ENCODE measurements at regions not wholly inside any gene's neighbourhood (a gene's known extent, or its start where the extent isn't known, plus 50 kb on each side); places are given as distances from the start of the nearest gene placed in this dataset.
"Not testable (repeated sequence)": the region's sequence is repeated elsewhere in the genome, so short reads cannot be mapped to it uniquely, and the experiment has no call there.

DNA sequence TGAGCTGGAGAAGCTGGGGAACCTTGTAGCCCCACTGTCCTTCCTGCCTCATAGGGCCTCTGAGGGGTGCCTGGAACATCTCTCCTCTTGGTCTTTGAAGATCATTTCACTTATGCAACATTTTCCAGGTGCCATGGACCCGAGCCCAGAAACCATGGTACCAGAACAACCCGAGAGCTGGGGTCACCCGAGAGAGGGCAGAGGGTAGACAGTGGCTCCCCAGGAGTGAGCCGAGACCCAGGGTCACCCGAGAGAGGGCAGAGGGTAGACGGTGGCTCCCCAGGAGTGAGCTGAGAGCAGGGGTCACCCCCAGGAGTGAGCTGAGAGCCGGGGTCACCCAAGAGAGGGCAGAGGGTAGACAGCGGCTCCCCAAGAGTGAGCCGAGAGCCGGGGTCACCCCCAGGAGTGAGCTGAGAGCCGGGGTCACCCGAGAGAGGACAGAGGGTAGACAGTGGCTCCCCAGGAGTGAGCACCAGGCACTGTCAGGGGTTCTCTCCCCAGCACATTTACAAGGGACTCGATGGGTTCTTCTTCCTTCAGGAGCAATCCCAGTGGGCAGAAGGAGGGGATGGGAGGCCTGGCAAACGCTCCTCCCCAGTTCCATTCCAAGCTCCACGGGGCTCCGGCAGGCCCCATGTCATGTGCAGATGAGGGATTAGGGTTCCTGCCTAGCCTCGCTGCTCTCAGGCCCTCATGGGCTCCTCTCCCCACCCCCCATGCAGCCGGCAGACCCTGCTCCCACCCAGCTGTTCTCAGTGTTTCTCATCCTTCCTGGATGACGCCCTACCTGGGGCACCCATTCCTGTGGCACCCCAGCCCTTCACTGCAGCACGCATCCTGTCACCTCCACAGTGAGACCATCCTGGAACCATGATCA lies 163.5 kb downstream of the RTP5 start:
- no peak for DNase-seq

DNA sequence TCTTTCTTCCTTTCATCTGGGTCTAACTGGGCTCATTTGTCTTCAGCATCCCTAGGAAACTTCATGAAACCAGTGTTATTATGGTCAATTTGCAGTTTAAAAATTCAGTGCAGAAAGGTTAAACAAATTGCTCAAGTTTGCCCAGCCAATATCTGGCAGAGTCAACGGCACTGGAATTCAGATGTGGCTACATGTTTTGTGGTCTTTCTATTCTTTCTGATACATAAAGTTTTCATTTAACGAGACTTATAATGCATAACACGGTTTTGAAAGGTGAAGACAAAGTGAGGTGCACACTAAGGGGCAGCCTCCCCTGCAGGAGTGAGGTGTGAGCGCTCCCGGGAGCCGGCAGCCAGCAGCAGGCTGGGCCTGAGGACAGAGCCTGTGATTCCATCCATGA lies 164.6 kb downstream of the RTP5 start:
- DNase-seq: no peak

DNA sequence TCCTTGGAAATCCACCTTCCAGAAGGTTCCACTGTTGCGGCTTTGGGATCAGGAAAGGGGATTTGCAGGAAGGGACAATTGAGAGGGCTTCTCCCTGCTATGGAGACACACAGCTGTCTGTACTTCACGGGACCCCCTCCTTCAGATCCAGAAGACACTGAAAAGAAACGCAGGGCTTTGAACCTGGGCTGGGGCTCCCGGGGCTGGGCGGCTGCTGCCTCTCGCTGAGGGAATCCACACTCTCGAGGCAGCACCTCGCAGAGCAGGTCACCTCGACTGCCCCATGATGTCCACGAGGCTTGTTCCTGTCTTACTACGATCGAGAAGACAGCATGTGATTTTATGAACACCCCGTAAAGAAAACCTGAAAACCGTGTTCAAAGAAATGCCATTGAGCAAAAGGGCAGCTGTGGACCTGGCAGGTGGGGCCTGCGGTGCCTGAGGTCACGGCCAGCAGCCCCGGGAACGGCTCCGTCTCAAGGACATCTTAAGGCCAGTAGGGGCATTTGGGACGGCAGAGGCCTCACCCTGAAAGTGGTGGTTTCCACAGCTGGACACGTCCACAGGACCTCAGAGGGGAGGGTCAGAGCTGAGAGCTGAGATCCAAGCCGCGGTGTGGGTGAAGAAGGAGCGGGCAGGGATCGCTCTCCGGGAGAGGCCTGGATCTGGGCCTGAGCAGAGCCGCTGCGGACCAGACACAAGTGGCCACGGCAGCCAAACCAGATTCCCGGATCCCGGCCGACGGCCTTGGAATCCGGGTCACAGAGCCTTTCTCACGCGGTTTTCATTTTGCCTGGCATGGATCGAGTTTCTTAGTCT lies 165.7 kb downstream of the RTP5 start:
- no peak for DNase-seq

DNA sequence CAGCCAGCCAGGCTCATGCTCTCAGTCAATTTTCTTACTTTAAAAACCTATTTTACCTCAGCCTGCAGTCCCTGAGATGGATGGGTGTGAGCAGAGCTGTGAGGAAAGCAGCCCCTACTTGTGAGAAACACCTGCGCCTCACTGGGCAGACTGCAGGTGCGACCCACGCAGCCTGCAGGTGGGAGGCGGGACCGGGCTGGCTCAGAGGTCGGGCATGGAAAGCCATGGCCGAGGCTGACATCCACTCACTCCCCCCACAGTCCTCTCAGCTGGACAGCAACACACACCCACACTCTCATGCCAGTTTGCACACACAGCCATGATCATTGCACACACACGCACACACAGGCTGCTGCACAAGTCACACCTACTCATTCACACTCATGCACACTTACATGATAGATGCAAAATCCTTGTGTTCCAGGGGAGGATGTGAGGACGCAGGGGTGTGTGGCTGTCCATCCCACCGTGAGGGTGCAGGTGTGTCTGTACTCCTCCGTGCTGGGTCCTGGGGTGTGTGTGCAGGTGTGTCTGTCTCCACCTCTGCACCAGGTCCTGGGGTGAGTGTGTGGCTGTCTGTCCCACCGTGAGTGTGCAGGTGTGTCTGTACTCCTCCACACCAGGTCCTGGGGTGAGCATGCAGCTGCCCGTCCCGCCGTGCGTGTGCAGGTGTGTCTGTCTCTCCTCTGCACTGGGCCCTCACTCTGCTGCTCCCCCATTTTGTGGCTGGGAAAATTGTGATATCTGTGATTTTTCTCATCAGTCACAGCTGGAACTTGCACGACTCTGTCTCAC lies 166.5 kb downstream of the RTP5 start:
- no peak for DNase-seq

DNA sequence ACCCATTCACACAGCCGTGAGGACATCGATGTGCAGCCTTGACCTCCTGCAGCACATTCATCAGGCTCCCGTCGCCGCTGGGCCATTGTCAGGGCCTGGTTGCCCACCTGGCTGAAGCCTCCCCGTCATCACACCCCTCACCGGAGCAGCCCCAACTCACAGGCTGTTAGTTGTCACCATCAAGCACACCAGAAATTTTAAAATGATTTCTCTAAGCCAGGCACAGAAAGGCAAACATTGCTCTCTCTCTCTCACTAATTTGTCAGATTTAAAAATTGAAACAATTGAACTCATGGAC lies 167.1 kb downstream of the RTP5 start:
- DNase-seq: no peak

DNA sequence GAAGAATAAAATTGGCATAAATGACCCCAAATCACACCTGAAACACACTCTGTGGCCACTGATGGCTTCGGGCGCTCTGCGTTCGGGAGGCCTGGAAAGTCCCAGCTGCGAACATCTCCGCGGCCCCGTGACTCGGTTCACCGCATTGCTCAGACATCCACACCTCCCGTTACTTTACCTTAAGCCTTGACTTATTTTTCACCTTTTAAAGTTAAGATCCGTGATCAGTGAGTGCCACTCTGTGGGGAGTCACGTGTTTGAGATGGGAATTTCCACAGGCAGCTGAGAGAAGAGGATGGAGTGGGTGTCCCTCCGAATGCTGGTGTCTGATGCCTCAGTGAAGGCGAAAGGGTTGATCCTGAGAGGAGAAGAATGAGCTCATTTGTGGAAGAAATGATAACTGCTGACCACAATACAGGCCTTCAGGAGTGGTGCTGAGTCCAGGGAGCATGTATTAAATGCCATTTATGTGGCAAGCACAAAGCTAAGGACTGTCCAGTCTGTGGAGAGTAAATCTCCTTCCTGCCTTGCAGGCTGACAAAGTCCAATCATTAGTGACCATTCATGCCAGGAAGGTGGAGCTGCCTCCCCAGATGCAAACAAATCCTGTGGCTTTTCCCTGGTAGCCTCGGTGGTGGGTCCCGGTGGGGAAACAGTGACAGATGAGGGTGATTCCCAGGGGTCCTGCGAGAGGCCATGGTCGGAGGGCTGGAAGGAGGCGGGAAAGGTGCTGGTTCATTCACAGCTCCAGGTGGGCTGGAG lies 168.8 kb downstream of the RTP5 start:
- no peak for DNase-seq

DNA sequence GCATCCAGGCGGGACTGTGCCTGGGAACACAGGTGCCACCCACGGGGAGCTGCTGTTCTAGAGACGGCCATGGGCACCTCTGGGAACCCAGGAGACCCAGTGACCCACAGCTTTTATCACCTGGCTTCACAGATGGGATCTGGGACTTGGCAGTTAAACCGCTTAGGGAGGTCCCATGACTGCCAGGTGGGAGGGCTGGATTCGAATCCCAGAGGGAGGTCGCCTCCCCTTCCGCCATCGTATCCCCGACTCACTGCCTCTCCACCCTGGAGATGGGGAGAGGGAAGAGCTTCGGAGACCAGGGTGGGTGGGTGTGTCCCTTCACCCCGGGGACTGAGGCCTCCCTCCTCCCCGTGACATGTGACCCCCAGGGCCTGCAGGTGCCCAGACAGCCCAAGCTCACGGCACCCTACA lies 169.4 kb downstream of the RTP5 start:
- DNase-seq: no peak

DNA sequence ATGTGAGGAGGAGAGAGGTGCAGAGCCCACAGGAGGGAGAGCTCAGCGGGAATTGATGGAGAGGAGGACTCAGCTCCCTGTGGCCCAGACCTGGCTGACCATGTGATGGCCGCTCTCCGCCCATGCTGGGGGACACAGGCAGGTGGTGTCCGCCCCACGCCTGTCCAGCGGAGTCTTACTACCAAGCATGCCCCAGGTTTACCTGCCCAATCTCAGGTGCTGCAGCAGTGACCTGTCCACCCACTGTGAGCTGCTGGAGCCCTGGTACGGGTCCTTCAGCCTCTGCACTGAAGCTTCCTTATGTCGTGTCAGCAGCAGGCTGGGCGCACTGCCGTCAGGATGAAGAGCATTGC lies 170.8 kb downstream of the RTP5 start:
- DNase-seq: no peak

DNA sequence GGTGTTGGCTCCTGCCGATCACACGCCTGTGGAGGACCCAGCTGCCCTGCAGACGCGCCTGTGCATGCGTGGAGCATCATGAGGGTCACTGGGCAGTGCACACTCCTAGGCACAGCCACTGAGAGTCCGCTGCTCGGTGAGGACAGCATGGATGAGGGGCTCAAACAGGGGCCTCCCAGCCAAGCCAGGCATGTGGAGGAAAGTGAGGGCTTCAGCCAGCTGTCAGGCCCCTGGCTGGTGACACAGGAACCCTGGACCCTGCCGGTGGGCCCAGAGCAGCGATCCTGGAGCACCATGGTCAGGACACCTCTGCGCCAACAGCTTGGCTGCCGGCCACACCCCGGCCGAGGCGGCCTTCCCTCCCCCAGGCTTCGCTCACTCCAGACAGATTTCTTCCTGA lies 171.2 kb downstream of the RTP5 start:
- no peak for DNase-seq

DNA sequence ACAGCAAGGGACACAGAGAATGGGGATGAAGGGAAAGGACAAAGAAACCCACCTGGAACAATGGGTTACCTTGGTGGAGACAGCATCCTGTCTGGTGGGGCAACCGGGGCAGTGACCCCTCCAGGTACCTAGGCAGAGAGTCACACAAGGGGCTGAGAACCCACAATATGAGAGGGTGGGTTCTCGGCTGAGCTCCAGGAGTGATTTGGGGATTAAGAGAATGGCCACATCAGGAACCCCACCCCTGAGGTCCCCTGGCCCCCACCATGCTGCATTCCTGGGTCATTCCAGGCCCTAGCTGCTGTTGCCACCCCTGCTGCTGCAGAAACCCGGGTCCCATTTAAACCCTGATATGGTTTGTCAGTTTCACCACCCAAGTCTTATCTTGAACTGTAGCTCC lies 172.3 kb downstream of the RTP5 start:
- no peak for DNase-seq

DNA sequence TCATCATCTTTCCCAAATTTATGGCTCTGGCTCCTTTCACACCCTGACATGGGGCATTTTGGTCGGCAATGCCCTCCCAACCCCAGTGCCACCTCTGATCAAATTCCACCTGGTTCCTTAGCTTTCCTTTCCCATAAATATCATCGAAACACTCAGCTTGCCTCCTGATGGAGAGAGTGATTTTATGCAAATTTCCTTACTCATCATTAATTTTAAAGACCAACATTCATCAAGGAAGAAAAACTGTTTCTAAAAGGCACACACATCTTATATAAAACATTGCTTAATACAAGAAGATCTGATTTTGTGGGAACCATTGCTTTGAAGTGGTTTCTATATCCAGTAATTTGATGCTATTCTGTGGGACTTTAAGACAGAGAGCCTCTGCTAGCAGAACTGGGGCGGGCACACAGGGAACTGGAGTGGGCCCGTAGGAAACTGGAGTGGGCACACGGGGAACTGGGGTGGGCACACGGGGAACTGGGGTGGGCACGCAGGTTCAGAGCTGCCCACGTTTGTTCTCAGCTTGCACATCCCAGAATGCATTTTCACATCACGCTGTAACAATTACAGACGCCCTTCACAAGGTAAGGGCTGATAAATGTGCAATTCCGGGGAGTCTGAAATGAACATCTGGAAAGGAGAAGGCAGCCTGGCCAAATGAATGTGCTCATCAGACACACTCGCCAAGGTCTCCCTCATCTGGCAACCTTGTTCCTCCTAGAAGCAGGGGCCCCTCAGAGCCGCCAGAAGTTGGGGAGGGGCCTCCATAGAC lies 174.2 kb downstream of the RTP5 start:
- no peak for DNase-seq

DNA sequence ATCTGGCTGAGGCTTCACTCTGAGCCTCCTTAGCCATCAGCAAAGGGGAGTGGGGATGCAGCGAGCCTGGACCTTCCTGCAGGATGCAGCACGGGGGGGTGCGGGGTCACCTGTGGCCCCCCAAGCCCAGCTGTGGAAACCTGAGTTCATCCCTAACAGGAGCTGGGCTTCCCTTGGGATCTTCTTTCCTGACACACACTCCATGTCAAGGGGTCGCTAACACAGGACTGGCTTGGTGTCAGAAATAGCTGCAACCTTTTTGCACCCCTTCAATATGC lies 174.7 kb downstream of the RTP5 start:
- DNase-seq: no peak

DNA sequence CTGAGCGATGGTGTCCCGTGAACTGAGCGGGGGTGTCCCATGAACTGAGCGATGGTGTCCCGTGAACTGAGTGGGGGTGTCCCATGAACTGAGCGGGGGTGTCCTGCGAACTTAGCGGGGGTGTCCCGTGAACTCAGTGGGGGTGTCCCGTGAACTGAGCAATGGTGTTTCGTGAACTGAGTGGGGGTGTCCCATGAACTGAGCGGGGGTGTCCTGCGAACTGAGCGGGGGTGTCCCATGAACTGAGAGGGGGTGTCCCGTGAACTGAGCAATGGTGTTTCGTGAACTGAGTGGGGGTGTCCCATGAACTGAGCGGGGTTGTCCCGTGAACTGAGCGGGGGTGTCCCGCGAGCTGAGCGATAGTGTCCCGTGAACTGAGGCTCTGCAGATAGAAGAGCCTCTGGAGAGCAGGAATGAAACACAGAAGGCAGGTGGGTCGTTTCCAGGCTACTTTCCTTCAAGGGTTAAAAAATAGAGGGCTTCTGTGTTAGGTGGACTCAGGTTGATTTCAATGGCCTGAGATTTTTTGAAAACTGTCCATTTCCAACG lies 176.1 kb downstream of the RTP5 start:
- DNase-seq: not testable (repeated sequence)

DNA sequence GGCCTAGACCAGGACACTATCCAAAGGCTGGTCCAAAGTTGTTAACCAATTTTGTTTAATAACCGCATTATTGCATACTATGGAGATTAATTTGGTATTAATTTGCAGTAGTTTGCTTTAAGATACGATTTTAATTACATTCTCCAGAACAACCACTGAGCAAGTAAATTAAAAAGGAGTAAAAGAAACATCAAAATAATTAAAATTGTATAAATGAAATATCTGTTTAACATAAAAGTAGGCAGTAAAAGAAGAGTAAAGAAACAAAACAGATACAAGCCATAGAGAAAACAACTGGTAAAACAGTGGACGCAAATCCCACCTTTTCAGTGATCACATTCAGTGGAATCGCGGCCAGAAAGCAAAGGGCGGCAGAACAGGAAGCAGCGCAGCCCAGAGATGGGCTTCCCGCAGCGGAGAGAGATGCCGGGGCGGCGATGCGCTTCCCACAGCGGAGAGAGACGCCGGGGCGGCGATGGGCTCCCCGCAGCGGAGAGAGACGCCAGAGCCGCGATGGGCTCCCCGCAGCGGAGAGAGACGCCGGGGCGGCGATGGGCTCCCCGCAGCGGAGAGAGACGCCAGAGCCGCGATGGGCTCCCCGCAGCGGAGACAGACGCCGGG lies 176.8 kb downstream of the RTP5 start:
- DNase-seq: no peak

DNA sequence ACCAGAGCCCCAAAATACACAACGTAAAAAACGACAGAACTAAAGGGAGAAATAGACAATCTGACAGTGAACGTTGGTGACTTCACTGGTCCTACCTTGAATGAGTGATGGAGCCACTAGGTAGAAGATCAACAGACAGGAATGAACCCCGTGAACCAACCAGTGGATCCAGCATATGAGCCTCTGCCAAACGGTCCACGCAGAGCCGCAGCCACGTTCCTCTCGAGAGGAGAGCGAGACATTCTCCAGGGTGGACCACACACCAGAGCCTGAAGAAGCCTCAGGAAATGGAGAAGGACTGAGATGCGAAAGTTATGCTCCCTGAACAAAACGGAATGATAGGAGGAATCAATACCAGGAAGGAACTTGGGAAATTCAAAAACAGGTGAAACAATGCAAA lies 178.4 kb downstream of the RTP5 start:
- no peak for DNase-seq

DNA sequence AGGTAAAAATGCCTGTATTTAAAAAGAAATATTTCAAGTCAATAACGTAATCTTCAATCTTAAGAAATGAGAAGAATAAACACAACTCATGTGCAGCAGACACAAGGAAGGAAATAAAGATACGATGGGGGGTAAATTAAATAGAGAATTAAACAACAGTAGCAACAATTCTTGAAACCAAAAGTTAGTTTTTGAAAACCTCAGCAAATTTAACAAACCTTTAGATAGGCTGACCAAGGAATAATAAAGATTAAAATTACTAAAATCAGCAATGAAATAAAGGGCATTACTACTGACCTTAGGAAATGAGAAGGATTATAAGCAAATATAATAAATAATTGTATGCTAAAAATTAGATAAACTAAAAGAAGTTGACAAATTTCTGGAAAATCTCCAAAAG lies 178.9 kb downstream of the RTP5 start:
- no peak for DNase-seq

DNA sequence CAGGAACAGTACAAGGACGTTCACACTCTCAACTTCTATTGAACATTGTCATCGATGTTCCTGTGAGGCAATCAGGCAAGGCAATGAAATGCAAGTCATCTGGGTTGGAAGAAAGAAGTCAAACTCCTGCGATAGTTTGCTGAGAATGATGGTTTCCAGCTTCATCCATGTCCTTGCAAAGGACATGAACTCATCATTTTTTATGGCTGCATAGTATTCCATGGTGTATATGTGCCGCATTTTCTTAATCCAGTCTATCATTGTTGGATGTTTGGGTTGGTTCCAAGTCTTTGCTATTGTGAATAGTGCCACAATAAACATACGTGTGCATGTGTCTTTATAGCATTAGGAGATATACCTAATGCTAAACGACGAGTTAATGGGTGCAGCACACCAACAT lies 180.0 kb downstream of the RTP5 start:
- not testable (repeated sequence) for DNase-seq

DNA sequence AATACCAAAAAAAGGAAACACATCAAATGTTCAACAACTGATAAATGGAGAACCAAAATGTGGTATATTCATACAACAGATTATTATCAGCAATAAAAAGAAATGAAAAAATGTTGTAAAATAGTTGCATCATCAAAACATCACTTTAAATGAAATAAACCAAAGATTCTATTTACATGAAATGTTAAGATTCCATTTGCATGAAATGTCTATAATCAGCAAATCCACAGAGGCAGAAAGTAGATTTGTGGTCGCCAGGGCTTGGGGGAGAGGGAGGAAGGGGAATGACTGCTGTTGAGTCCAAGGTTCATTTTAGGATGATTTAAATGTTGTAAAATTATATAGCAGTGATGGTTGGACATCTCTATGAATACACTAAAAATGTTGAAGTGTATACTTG lies 181.9 kb downstream of the RTP5 start:
- DNase-seq: no peak

DNA sequence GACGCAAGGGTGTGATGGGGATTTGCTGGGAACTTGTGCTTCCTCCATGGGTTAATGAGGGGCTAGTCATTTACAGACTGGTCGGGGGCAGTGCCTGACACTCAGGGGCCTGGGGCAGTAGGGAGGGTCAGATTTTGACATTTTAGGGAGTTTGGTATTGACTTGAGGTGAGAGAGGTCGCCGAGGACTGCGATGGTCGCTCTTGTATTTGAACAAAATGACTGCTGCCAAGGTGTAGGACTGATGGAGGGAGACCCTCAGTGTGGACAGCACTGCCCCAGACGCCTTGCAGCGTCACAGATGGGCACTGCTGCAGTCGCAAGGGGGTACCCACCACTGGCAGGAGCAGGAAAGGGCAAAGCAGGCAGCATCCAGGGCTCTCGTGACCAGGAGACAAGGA lies 182.9 kb downstream of the RTP5 start:
- no peak for DNase-seq

DNA sequence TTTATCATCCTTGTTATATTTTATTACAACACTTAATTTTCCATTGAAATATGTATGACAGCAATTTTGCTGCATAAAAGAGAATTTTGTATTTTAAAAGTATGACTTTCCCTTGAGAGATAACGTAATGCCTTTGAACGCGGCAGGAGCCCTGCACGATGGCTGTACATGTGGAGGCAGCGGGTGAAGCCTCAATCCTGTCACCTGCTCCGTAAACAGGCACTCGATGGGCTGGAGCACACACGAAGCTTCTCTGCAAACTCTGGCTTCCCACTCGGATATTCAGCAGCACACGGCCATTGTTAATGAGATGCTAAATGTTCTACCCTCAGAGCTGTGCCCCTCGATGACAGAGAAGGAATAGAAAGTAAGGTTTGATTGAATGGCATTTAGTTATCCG lies 184.4 kb downstream of the RTP5 start:
- no peak for DNase-seq

DNA sequence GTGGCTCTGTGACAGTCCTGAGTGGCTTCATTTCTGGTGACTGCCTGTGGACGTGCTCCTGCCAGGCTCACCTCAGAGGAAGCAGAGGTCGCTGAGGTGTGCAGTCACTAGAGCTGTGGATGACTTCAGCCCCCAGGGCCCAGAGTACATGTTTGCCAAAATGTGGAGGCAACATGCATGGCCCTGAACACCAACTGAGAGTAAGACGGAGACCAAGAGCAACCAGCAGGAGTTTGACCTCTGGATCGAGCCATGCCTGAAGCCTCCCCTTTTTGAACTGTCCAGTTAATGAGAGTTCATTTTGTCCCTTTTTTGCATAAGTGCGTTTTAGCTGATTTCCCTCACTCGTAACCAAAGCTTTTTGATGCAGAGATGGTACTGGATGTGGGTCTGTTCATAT lies 184.9 kb downstream of the RTP5 start:
- no peak for DNase-seq
